Endothelial cell of umbilical vein (primary cell): ENCODE measurements at regions not wholly inside any gene's neighbourhood (a gene's known extent, or its start where the extent isn't known, plus 50 kb on each side); places are given as distances from the start of the nearest gene placed in this dataset.

ENCODE experiments used
- BruUV-seq: library from RNA; stranded (reverse); fragments of 400-500 nt; replicated peaks from 2 replicates; lab custom pipeline; 2021; lab: Mats Ljungman, UMichigan
- CTCF ChIA-PET: fragments of 300-600, 350-600 bp; sonication (Branson Sonifier 250); formaldehyde crosslinking; loops from one replicate; lab custom pipeline; 2021; ENCODE audit warnings: antibody characterized with exemption, inconsistent platforms; lab: Charles Lee
- POLR2A ChIA-PET: fragments of 300-600, 350-600 bp; sonication (Branson Sonifier 250); formaldehyde crosslinking; loops from one replicate; lab custom pipeline; 2021; ENCODE audit warnings: antibody characterized with exemption, inconsistent platforms; lab: Charles Lee
- DNase-seq: peaks from one replicate; pipeline ENCODE4 v3.0.0-alpha.2; 2011; ENCODE audit warnings: low read depth, low spot score
- FAIRE-seq: peaks from 2 replicates; lab custom pipeline; 2011; peaks lifted over from hg19 to GRCh38; lab: Jason Lieb, UNC
- H2AFZ ChIP-seq: 2 replicates; pipeline ENCODE4 v1.6.0; 2012; ENCODE audit warnings: low read depth, low read length, control low read depth, inconsistent platforms
- H3K27ac ChIP-seq: 2 replicates; pipeline ENCODE4 v1.5.1; 2011; ENCODE audit warnings: low read depth, mild to moderate bottlenecking, control low read depth, low read length, moderate library complexity; ENCODE audit not compliant: insufficient read depth
- H3K27me3 ChIP-seq, 2 experiments: 2 replicates each; pipeline versions ENCODE4 v1.6.0 to v1.6.1; 2011; ENCODE audit warnings: low read length in 2 of 2, mixed read lengths in 1 of 2; ENCODE audit not compliant: control insufficient read depth in 2 of 2, insufficient read depth in 2 of 2
- H3K36me3 ChIP-seq, 2 experiments: 2 replicates in 1 of 2; 3 replicates in 1 of 2; pipeline ENCODE4 v1.5.1; 2011; ENCODE audit warnings: low read length in 2 of 2, mild to moderate bottlenecking in 1 of 2, moderate library complexity in 1 of 2; ENCODE audit not compliant: control insufficient read depth in 2 of 2, insufficient read depth in 2 of 2; ENCODE audit errors: extremely low read depth in 1 of 2
- H3K4me1 ChIP-seq: 3 replicates; pipeline ENCODE4 v1.5.1; 2011; ENCODE audit warnings: mild to moderate bottlenecking, low read length; ENCODE audit not compliant: control insufficient read depth, insufficient read depth; ENCODE audit errors: extremely low read depth
- H3K4me2 ChIP-seq: 2 replicates; pipeline ENCODE4 v1.6.1; 2011; ENCODE audit warnings: low read length, control low read depth, mixed read lengths; ENCODE audit not compliant: insufficient read depth
- H3K4me3 ChIP-seq, 3 experiments: fragments of 200-600 bp in 1 of 3; sonication (generic), shearing (Covaris generic) in 1 of 3; replicated peaks in 1 of 3; 2 replicates each; pipeline ENCODE4 v1.5.1; 2011 to 2016; ENCODE audit warnings: control low read depth in 3 of 3, low read length in 3 of 3, mild to moderate bottlenecking in 2 of 3, inconsistent platforms in 1 of 3, low read depth in 1 of 3, moderate library complexity in 1 of 3; ENCODE audit not compliant: insufficient read depth in 1 of 3
- H3K79me2 ChIP-seq: 2 replicates; pipeline ENCODE4 v1.6.0; 2012; ENCODE audit warnings: low read length, inconsistent platforms; ENCODE audit not compliant: control insufficient read depth, insufficient read depth
- H3K9ac ChIP-seq: replicated peaks from 2 replicates; pipeline ENCODE3; 2011; ENCODE audit warnings: low read length, control low read depth; ENCODE audit not compliant: insufficient read depth; ENCODE audit errors: extremely low read depth
- H3K9me1 ChIP-seq: replicated peaks from 3 replicates; pipeline ENCODE4 v1.6.0; 2011; ENCODE audit warnings: mild to moderate bottlenecking, low read length; ENCODE audit not compliant: control insufficient read depth, insufficient read depth; ENCODE audit errors: extremely low read depth
- H3K9me3 ChIP-seq: replicated peaks from 2 replicates; pipeline ENCODE4 v1.5.1; 2012; ENCODE audit warnings: low read length, inconsistent platforms; ENCODE audit not compliant: control insufficient read depth, insufficient read depth
- H4K20me1 ChIP-seq: replicated peaks from 2 replicates; pipeline ENCODE3; 2011; ENCODE audit warnings: mild to moderate bottlenecking, low read length; ENCODE audit not compliant: control insufficient read depth, insufficient read depth; ENCODE audit errors: extremely low read depth
- FOS ChIP-seq: IDR thresholded peaks from 2 replicates; pipeline ENCODE4 v1.6.1; 2011; ENCODE audit warnings: mild to moderate bottlenecking, low read length, moderate library complexity, borderline replicate concordance; ENCODE audit not compliant: insufficient read depth
- MYC ChIP-seq: IDR thresholded peaks from one replicate; pipeline ENCODE4 v1.6.1; 2011; ENCODE audit warnings: mild to moderate bottlenecking, low read depth, low read length
- POLR2A ChIP-seq: IDR thresholded peaks from 2 replicates; pipeline ENCODE4 v1.6.1; 2012; ENCODE audit warnings: low read depth, mild to moderate bottlenecking, control low read depth, low read length
- POLR2AphosphoS5 ChIP-seq: IDR thresholded peaks from 2 replicates; pipeline ENCODE4 v1.6.1; 2012; ENCODE audit warnings: low read depth, mild to moderate bottlenecking, control low read depth, low read length, moderate library complexity; ENCODE audit not compliant: insufficient read depth
- dilution Hi-C: fragments of 300-500 bp; cut with MboI; formaldehyde crosslinking; loops from one replicate; pipeline ENCODE4 v1.15.0; 2019; ENCODE audit warnings: low sequenced_read_pairs; ENCODE audit not compliant: extremely low pct_ligation_motif_present
- intact Hi-C: fragments of 100-400 bp; cut with micrococcal nuclease; formaldehyde crosslinking; loops from one replicate; pipeline ENCODE4 v1.10.0; 2022
- TF ChIP-seq, protein P1 (sequence below), 2 donors: IDR thresholded peaks; 1 replicate in 1 of 2; 2 replicates in 1 of 2; pipeline ENCODE4 v1.5.1; 2011; ENCODE audit warnings: low read length in 2 of 2, mild to moderate bottlenecking in 2 of 2, moderate library complexity in 2 of 2, control low read depth in 1 of 2, inconsistent platforms in 1 of 2, low read depth in 1 of 2; ENCODE audit not compliant: insufficient read depth in 1 of 2; ENCODE audit errors: extremely low read depth in 1 of 2
- TF ChIP-seq, protein P2 (sequence below): IDR thresholded peaks from 2 replicates; pipeline ENCODE4 v1.6.1; 2011; ENCODE audit not compliant: insufficient read depth, insufficient read length

GRCh38 chr10:122749886-122750285, 50.2 kb upstream of the C10orf120 start:
- no peak for FAIRE-seq
- dilution Hi-C loops, result no loop called here

More at GRCh38 chr10:122749886-122750285, 50.2 kb upstream of the C10orf120 start:
- H3K9me3 ChIP-seq, result no peaks in the 10 kb centered on the region
- no peak overlapping the region for H3K9ac ChIP-seq
- POLR2A ChIA-PET, result no interaction called here
- H3K79me2 ChIP-seq, result no peaks in the 10 kb centered on the region
- no peak overlapping the region for H2AFZ ChIP-seq
- CTCF ChIA-PET, result no interaction called here
- H3K4me2 ChIP-seq, result no peak overlapping the region
- TF ChIP-seq MYC, result no peak
- no peak for TF ChIP-seq POLR2A
- no peak for TF ChIP-seq FOS
- TF ChIP-seq, protein P1, sequence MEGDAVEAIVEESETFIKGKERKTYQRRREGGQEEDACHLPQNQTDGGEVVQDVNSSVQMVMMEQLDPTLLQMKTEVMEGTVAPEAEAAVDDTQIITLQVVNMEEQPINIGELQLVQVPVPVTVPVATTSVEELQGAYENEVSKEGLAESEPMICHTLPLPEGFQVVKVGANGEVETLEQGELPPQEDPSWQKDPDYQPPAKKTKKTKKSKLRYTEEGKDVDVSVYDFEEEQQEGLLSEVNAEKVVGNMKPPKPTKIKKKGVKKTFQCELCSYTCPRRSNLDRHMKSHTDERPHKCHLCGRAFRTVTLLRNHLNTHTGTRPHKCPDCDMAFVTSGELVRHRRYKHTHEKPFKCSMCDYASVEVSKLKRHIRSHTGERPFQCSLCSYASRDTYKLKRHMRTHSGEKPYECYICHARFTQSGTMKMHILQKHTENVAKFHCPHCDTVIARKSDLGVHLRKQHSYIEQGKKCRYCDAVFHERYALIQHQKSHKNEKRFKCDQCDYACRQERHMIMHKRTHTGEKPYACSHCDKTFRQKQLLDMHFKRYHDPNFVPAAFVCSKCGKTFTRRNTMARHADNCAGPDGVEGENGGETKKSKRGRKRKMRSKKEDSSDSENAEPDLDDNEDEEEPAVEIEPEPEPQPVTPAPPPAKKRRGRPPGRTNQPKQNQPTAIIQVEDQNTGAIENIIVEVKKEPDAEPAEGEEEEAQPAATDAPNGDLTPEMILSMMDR (IDR thresholded peaks at IDR 0.05; ENCODE audit: extremely low read depth in 1 of 2, insufficient read depth in 1 of 2, low read depth in 1 of 2, low read length in 2 of 2), result no peak
- TF ChIP-seq, protein P2, sequence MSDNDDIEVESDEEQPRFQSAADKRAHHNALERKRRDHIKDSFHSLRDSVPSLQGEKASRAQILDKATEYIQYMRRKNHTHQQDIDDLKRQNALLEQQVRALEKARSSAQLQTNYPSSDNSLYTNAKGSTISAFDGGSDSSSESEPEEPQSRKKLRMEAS, result no peak
- TF ChIP-seq POLR2AphosphoS5, result no peak
- H3K36me3 ChIP-seq, result no peaks in the 10 kb centered on the region
- no peaks in the 10 kb centered on the region for H3K27me3 ChIP-seq
- no TSS peak for BruUV-seq
- no peak overlapping the region for H3K4me3 ChIP-seq
- no peak for DNase-seq
- intact Hi-C loops, result no loop called here
- H3K27ac ChIP-seq, result no peak overlapping the region
- H3K9me1 ChIP-seq, result no peaks in the 10 kb centered on the region
- H4K20me1 ChIP-seq, result no peaks in the 10 kb centered on the region
- H3K4me1 ChIP-seq, result no peaks in the 10 kb centered on the region
